ENCODE measurements at regions not wholly inside any gene's neighbourhood (a gene's known extent, or its start where the extent isn't known, plus 50 kb on each side); places are given as distances from the start of the nearest gene placed in this dataset.

- no peaks in the 10 kb centered on the region for H3K27me3 ChIP-seq
- no peak overlapping the region for H3K4me3 ChIP-seq
- no peaks in the 10 kb centered on the region for H3K4me1 ChIP-seq
- H3K27ac ChIP-seq: no peak overlapping the region
- TF ChIP-seq POLR2AphosphoS5 (IDR thresholded peaks at IDR 0.05) (no peak), EP300 (IDR thresholded peaks at IDR 0.05) (no peak), POLR2A (IDR thresholded peaks at IDR 0.05) (no peak)
- TF ChIP-seq, protein P1, sequence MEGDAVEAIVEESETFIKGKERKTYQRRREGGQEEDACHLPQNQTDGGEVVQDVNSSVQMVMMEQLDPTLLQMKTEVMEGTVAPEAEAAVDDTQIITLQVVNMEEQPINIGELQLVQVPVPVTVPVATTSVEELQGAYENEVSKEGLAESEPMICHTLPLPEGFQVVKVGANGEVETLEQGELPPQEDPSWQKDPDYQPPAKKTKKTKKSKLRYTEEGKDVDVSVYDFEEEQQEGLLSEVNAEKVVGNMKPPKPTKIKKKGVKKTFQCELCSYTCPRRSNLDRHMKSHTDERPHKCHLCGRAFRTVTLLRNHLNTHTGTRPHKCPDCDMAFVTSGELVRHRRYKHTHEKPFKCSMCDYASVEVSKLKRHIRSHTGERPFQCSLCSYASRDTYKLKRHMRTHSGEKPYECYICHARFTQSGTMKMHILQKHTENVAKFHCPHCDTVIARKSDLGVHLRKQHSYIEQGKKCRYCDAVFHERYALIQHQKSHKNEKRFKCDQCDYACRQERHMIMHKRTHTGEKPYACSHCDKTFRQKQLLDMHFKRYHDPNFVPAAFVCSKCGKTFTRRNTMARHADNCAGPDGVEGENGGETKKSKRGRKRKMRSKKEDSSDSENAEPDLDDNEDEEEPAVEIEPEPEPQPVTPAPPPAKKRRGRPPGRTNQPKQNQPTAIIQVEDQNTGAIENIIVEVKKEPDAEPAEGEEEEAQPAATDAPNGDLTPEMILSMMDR (IDR thresholded peaks at IDR 0.05): no peak
- no peaks in the 10 kb centered on the region for H3K36me3 ChIP-seq
- 94% methylated on average over 2 of the region's 3 CpGs; no CpG with 5 or more reads in 1 of the 2 donors for WGBS, 2 donors (ENCODE audit: low coverage in 1 of 2)
- H3K9me3 ChIP-seq: no peaks in the 10 kb centered on the region
- ATAC-seq: no peak
These were observed 775.5 kb upstream of the AMELY start for GRCh38 chrY:7687086-7687485.

DNA sequence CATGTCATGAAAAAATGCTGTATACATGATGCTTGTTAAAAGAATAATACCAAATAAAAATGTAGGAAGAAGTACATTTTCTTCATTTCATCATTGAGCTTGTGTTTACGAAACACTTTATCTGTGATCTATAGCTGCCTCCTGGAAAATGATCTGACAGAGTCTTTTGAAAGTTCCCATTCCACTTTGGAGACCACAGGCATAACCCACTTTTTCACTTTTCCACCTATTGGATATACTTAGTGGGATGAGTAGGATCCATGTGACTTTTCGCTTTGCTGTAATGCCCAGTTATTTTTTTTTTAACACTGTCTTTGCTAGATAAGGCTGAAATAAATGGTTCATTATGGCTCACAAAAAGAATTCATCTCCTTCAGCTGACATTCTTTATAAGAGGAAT lies 773.0 kb upstream of the AMELY start:
- no peak overlapping the region for H3K4me3 ChIP-seq
- 89% methylated on average over 1 of the region's 2 CpGs; no CpG with 5 or more reads in 1 of the 2 donors for WGBS, 2 donors (ENCODE audit: low coverage in 1 of 2)
- TF ChIP-seq POLR2A (IDR thresholded peaks at IDR 0.05): no peak
- TF ChIP-seq, protein P1 (IDR thresholded peaks at IDR 0.05): no peak
- TF ChIP-seq EP300 (IDR thresholded peaks at IDR 0.05): no peak
- no peak for TF ChIP-seq POLR2AphosphoS5 (IDR thresholded peaks at IDR 0.05)
- H3K27ac ChIP-seq: no peak overlapping the region
- H3K4me1 ChIP-seq: no peaks in the 10 kb centered on the region
- H3K27me3 ChIP-seq: no peaks in the 10 kb centered on the region
- ATAC-seq: no peak
- H3K9me3 ChIP-seq: no peaks in the 10 kb centered on the region
- no peaks in the 10 kb centered on the region for H3K36me3 ChIP-seq

GRCh38 chrY:7682386-7682785 lies 770.8 kb upstream of the AMELY start:
- Histone ChIP-seq H3K4me3 (no peak overlapping the region), H3K36me3 (no peaks in the 10 kb centered on the region), H3K27me3 (no peaks in the 10 kb centered on the region), H3K9me3 (no peaks in the 10 kb centered on the region), H3K4me1 (no peaks in the 10 kb centered on the region), H3K27ac (no peak overlapping the region)
- TF ChIP-seq, protein P1 (IDR thresholded peaks at IDR 0.05): no peak
- TF ChIP-seq EP300 (IDR thresholded peaks at IDR 0.05) (no peak), POLR2A (IDR thresholded peaks at IDR 0.05) (no peak), POLR2AphosphoS5 (IDR thresholded peaks at IDR 0.05) (no peak)
- ATAC-seq: no peak

DNA sequence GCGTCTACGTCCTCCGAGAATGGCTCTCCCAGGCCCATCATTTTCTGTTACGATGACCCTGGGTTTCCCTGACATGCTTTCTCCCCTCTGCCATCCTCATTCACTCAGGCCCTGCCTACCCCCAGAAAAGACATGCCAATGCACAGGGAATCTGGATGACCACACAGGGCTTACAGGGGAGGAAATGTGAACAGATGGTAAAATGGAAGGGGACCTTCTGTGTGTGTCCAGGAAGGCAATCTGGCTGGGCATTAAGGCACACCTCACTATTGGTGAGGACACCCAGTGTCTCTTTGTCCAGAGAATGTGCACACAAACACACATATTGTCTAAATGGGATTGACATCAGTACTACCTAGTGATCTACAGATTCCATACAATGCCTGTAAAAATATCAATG lies 769.9 kb upstream of the AMELY start:
- Histone ChIP-seq H3K4me3 (no peak overlapping the region), H3K36me3 (no peaks in the 10 kb centered on the region), H3K27me3 (no peaks in the 10 kb centered on the region), H3K9me3 (no peaks in the 10 kb centered on the region), H3K27ac (no peak overlapping the region), H3K4me1 (no peaks in the 10 kb centered on the region)
- no peak for ATAC-seq
- TF ChIP-seq POLR2A (IDR thresholded peaks at IDR 0.05): no peak
- no peak for TF ChIP-seq POLR2AphosphoS5 (IDR thresholded peaks at IDR 0.05)
- TF ChIP-seq, protein P1 (IDR thresholded peaks at IDR 0.05): no peak
- TF ChIP-seq EP300 (IDR thresholded peaks at IDR 0.05): no peak
- no CpG with 5 or more reads among the region's 4 CpGs for WGBS, 2 donors (ENCODE audit: low coverage in 1 of 2)

- no CpG with 5 or more reads among the region's 2 CpGs for WGBS, 2 donors (ENCODE audit: low coverage in 1 of 2)
- TF ChIP-seq POLR2AphosphoS5 (IDR thresholded peaks at IDR 0.05) (no peak), EP300 (IDR thresholded peaks at IDR 0.05) (no peak), POLR2A (IDR thresholded peaks at IDR 0.05) (no peak)
- TF ChIP-seq, protein P1 (IDR thresholded peaks at IDR 0.05): no peak
- Histone ChIP-seq H3K4me3 (no peak overlapping the region), H3K4me1 (no peaks in the 10 kb centered on the region), H3K27ac (no peak overlapping the region), H3K36me3 (no peaks in the 10 kb centered on the region), H3K27me3 (no peaks in the 10 kb centered on the region), H3K9me3 (no peaks in the 10 kb centered on the region)
- ATAC-seq: no peak
These were observed 762.9 kb upstream of the AMELY start for GRCh38 chrY:7674465-7674864.

Data from gastroesophageal sphincter (tissue), 4 donors.